PC-9 (cell line): ENCODE measurements at regions not wholly inside any gene's neighbourhood (a gene's known extent, or its start where the extent isn't known, plus 50 kb on each side); places are given as distances from the start of the nearest gene placed in this dataset.

Experiments
- BruUV-seq: library from RNA; stranded (reverse); fragments of 400-500 nt; replicated peaks from 2 replicates; lab custom pipeline; 2021; lab: Mats Ljungman, UMichigan
- CTCF ChIA-PET: fragments of 300-600 bp; sonication (Branson Sonifier 250); formaldehyde crosslinking; loops from one replicate; lab custom pipeline; 2022; ENCODE audit warnings: antibody characterized with exemption; lab: Charles Lee
- POLR2A ChIA-PET: fragments of 300-600 bp; sonication (Branson Sonifier 250); formaldehyde crosslinking; loops from one replicate; lab custom pipeline; 2022; ENCODE audit warnings: antibody characterized with exemption; ENCODE audit not compliant: unreplicated experiment; lab: Charles Lee
- DNase-seq, 2 experiments: peaks; one replicate each; pipeline versions ENCODE4 v3.0.0 to v3.0.0-alpha.2; 2015 to 2022; ENCODE audit warnings: mixed read lengths in 1 of 2
- H2AFZ ChIP-seq: fragments of 200-600 bp; sonication (generic); 2 replicates; pipeline ENCODE4 v1.8.1; 2017; ENCODE audit warnings: antibody characterized with exemption
- H3F3A ChIP-seq: fragments of 200-600 bp; sonication (generic); 2 replicates; pipeline ENCODE4 v1.8.1; 2017; ENCODE audit warnings: antibody characterized with exemption, mild to moderate bottlenecking, low read depth; ENCODE audit not compliant: insufficient read depth
- H3K27ac ChIP-seq: fragments of 200-600 bp; sonication (generic); 2 replicates; pipeline ENCODE4 v1.6.1; 2016; ENCODE audit warnings: mixed run types
- H3K27me3 ChIP-seq: fragments of 200-600 bp; sonication (generic); 2 replicates; pipeline ENCODE4 v1.6.1; 2016; ENCODE audit warnings: low read depth, mixed run types; ENCODE audit not compliant: insufficient read depth
- H3K36me3 ChIP-seq: fragments of 200-600 bp; sonication (generic); 2 replicates; pipeline ENCODE4 v1.6.1; 2016; ENCODE audit warnings: low read depth, mixed run types
- H3K4me1 ChIP-seq: fragments of 200-600 bp; sonication (generic); replicated peaks from 2 replicates; pipeline ENCODE4 v1.6.1; 2016; ENCODE audit warnings: mixed run types; ENCODE audit not compliant: insufficient read depth
- H3K4me2 ChIP-seq: fragments of 200-600 bp; sonication (generic); 2 replicates; pipeline ENCODE4 v1.6.1; 2017; ENCODE audit warnings: mixed run types
- H3K4me3 ChIP-seq: fragments of 200-600 bp; sonication (generic); 2 replicates; pipeline ENCODE4 v1.6.1; 2016; ENCODE audit warnings: mixed run types
- H3K79me2 ChIP-seq: fragments of 200-600 bp; sonication (generic); 2 replicates; pipeline ENCODE4 v1.6.1; 2017; ENCODE audit warnings: low read depth, mixed run types
- H3K9me2 ChIP-seq: fragments of 200-600 bp; sonication (generic); 2 replicates; pipeline ENCODE4 v1.8.1; 2017; ENCODE audit warnings: mild to moderate bottlenecking; ENCODE audit not compliant: insufficient read depth
- H3K9me3 ChIP-seq: fragments of 200-600 bp; sonication (generic); 2 replicates; pipeline ENCODE4 v1.8.1; 2016; ENCODE audit warnings: low read depth; ENCODE audit not compliant: insufficient read depth
- H4K20me1 ChIP-seq: fragments of 200-600 bp; sonication (generic); 2 replicates; pipeline ENCODE4 v1.8.1; 2017; ENCODE audit not compliant: insufficient read depth
- EZH2 ChIP-seq: fragments of 200-600 bp; sonication (generic); IDR thresholded peaks from 2 replicates; pipeline ENCODE4 v1.8.0; 2017; ENCODE audit warnings: antibody characterized with exemption, low read depth
- intact Hi-C: fragments of 100-400 bp; cut with micrococcal nuclease; formaldehyde crosslinking; loops from one replicate; pipeline ENCODE4 v1.10.0; 2022; ENCODE audit not compliant: unreplicated experiment
- TF ChIP-seq, protein P1 (sequence below): fragments of 200-600 bp; sonication (generic); conservative IDR thresholded peaks from 2 replicates; pipeline ENCODE4 v1.6.1; 2017; ENCODE audit warnings: mixed run types, antibody characterized with exemption, mild to moderate bottlenecking, moderate library complexity

DNA sequence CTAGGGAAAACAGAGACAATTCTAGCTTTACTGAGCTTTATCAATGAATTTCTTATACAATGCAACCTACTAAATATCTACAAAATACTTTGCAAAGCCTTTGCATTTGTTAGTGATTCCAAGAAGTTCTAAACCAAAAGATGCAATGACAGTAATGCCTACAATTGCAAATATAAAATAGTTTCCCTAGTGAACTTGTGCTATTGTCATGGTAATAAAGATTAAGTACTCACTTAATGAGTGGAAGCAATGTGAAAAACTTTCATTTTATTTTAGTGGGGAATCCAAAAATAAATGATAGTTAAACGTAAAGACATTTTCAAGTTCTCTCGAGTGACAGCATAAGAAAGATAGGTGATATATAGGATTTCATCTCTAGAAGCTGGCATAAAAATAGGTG, 270.5 kb upstream of the CTNND2 start:
- no peaks in the 10 kb centered on the region for H3K9me3 ChIP-seq
- POLR2A ChIA-PET = no interaction called here
- no peak for DNase-seq
- H3K36me3 ChIP-seq = no peaks in the 10 kb centered on the region
- H3K9me2 ChIP-seq = no peaks in the 10 kb centered on the region; the same call in 1 of the 2 replicates
- H4K20me1 ChIP-seq = no peaks in the 10 kb centered on the region
- H3K4me3 ChIP-seq = no peak overlapping the region
- H2AFZ ChIP-seq = no peak overlapping the region
- intact Hi-C loops = no loop called here
- CTCF ChIA-PET = no interaction called here
- no peaks in the 10 kb centered on the region for H3K79me2 ChIP-seq
- no TSS peak for BruUV-seq
- H3K4me2 ChIP-seq = no peak overlapping the region
- H3K4me1 ChIP-seq = no peaks in the 10 kb centered on the region
- H3K27ac ChIP-seq = no peak overlapping the region
- no peaks in the 10 kb centered on the region for H3F3A ChIP-seq
- no peaks in the 10 kb centered on the region for H3K27me3 ChIP-seq
- TF ChIP-seq, protein P1, sequence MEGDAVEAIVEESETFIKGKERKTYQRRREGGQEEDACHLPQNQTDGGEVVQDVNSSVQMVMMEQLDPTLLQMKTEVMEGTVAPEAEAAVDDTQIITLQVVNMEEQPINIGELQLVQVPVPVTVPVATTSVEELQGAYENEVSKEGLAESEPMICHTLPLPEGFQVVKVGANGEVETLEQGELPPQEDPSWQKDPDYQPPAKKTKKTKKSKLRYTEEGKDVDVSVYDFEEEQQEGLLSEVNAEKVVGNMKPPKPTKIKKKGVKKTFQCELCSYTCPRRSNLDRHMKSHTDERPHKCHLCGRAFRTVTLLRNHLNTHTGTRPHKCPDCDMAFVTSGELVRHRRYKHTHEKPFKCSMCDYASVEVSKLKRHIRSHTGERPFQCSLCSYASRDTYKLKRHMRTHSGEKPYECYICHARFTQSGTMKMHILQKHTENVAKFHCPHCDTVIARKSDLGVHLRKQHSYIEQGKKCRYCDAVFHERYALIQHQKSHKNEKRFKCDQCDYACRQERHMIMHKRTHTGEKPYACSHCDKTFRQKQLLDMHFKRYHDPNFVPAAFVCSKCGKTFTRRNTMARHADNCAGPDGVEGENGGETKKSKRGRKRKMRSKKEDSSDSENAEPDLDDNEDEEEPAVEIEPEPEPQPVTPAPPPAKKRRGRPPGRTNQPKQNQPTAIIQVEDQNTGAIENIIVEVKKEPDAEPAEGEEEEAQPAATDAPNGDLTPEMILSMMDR = no peak
- no peak for TF ChIP-seq EZH2

DNA sequence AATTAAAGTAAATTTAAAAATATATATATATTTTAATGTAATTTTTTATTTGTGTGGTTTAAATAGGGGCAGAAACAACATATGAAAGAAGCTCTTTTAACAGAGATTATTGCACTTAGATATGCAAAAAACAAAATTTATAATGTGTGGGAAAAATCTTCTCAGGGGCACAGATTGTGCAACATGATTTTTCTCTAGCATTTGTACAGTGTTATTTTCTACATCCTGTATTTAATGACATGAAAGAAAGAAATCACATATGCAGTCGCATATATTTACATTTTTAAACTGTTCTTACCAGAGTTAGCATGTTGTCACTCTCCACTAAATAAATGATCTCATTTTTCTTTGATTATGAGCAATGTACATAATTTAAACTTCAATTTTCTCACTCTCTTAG, 265.3 kb upstream of the CTNND2 start:
- CTCF ChIA-PET = no interaction called here
- Histone ChIP-seq H3K4me2 (no peak overlapping the region), H3K4me3 (no peak overlapping the region), H3K27ac (no peak overlapping the region), H3K27me3 (no peaks in the 10 kb centered on the region), H3F3A (no peaks in the 10 kb centered on the region), H3K36me3 (no peaks in the 10 kb centered on the region), H3K9me2 (no peaks in the 10 kb centered on the region), H3K79me2 (no peaks in the 10 kb centered on the region), H3K4me1 (no peaks in the 10 kb centered on the region), H4K20me1 (no peaks in the 10 kb centered on the region), H2AFZ (no peak overlapping the region), H3K9me3 (no peaks in the 10 kb centered on the region)
- DNase-seq = no peak
- BruUV-seq = no TSS peak
- POLR2A ChIA-PET = interaction anchor here (0.6 kb wide), 1 partner anchor 815 kb away, joined by 3 read pairs; no protein-coding TSS in a partner anchor
- intact Hi-C loops = no loop called here
- TF ChIP-seq EZH2 = no peak
- TF ChIP-seq, protein P1 = no peak

DNA sequence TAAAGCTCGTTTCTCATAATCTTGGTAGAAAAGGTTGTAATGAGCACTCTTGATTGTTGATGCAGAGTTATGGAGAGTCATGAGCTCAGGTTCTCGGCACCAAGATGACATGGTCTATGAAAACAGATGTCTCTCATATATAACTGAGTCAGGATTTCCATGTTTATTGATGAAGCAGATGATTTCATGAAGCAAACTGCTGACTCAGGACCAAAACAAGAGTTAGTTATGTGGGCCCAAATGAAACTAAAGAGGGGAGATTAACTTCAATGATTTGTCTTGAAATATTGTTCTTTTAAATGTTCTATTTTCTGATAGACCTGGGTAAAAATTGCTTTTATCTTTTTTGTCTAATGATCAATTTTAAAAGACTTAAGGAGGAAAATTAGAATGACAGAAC, 258.6 kb upstream of the CTNND2 start:
- no TSS peak for BruUV-seq
- TF ChIP-seq EZH2 = no peak
- TF ChIP-seq, protein P1 = no peak
- Histone ChIP-seq H2AFZ (no peak overlapping the region), H3K79me2 (no peaks in the 10 kb centered on the region), H4K20me1 (no peaks in the 10 kb centered on the region), H3F3A (no peaks in the 10 kb centered on the region), H3K9me2 (no peaks in the 10 kb centered on the region), H3K27me3 (no peaks in the 10 kb centered on the region), H3K4me1 (no peaks in the 10 kb centered on the region), H3K4me3 (no peak overlapping the region), H3K9me3 (no peaks in the 10 kb centered on the region), H3K27ac (no peak overlapping the region), H3K36me3 (no peaks in the 10 kb centered on the region), H3K4me2 (no peak overlapping the region)
- intact Hi-C loops = loop anchor here (1.0 kb wide), 1 partner anchor 34 kb away; no protein-coding TSS in a partner anchor
- ChIA-PET POLR2A (no interaction called here), CTCF (no interaction called here)
- no peak for DNase-seq
